ENCODE measurements at regions not wholly inside any gene's neighbourhood (a gene's known extent, or its start where the extent isn't known, plus 50 kb on each side); places are given as distances from the start of the nearest gene placed in this dataset.

DNA sequence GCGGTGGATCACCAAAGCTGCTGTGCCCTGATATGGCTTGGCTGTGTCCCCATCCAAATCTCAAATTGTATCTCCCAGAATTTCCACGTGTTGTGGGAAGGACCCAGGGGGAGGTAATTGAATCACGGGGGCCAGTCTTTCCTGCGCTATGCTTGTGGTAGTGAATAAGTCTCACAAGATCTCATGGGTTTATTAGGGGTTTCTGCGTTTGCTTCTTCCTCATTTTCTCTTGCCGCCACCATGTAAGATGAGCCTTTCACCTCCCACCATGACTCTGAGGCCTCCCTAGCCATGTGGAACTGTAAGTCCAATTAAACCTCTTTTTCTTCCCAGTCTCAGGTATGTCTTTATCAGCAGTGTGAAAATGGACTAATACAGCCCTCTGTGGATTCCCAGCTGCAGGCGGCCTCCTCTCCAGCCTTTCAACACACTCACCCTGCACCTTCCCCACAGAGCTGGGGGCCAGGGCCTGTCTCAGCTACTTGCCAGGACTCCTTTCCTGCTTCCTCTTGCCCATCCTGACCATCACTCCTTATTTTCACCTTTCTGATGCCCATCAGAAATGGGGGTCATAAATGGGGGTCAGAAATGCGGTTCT, 57.2 kb upstream of the TOMM7 start:
- Histone ChIP-seq H4K8ac (ENCODE audit: low read depth, low read length) (no peak overlapping the region), H3K27me3 (ENCODE audit: control insufficient read depth in 3 of 3, insufficient read depth in 3 of 3, low read depth in 1 of 3, low read length in 3 of 3) (no peaks in the 10 kb centered on the region), H2BK12ac (ENCODE audit: low read length) (no peak overlapping the region), H3K27ac (replicated peaks; ENCODE audit: low read length) (no peak overlapping the region), H3K4me3 (ENCODE audit: low read length in 2 of 2) (no peak overlapping the region), H2BK120ac (ENCODE audit: low read depth, low read length) (no peak overlapping the region), H3K9ac (ENCODE audit: low read depth, low read length, poor library complexity) (no peak overlapping the region), H3K79me1 (ENCODE audit: low read depth, low read length) (no peaks in the 10 kb centered on the region), H3K4me2 (ENCODE audit: insufficient read depth, low read length, poor library complexity, severe bottlenecking) (no peak overlapping the region), H3K36me3 (replicated peaks in 1 of 2; ENCODE audit: control insufficient read depth in 2 of 2, insufficient read depth in 2 of 2, low read length in 2 of 2) (no peaks in the 10 kb centered on the region), H3K14ac (ENCODE audit: low read length) (no peak overlapping the region), H2BK15ac (ENCODE audit: low read length) (no peak overlapping the region), H2BK5ac (ENCODE audit: low read length) (no peak overlapping the region), H3K18ac (ENCODE audit: low read length) (no peak overlapping the region), H2AFZ (ENCODE audit: low read length) (no peak overlapping the region), H3K23ac (ENCODE audit: low read depth, low read length, poor library complexity) (no peak overlapping the region), H3K4me1 (ENCODE audit: control insufficient read depth in 2 of 2, insufficient read depth in 1 of 2, low read depth in 1 of 2, low read length in 2 of 2) (peaks cover 0 to 5% of the 10 kb centered on the region in 2 donors), H4K91ac (ENCODE audit: low read depth, low read length, poor library complexity) (no peak overlapping the region), H3K4ac (ENCODE audit: low read length) (no peak overlapping the region), H3K9me3 (replicated peaks in 1 of 2; ENCODE audit: control insufficient read depth in 2 of 2, insufficient read depth in 1 of 2, low read depth in 1 of 2, low read length in 2 of 2) (no peaks in the 10 kb centered on the region), H2AK5ac (ENCODE audit: low read depth, low read length) (no peak overlapping the region)
- WGBS, 2 donors (ENCODE audit: extremely low coverage in 2 of 2, insufficient read length in 2 of 2, insufficient replicate concordance in 1 of 2) = no CpG with 5 or more reads among the region's 8 CpGs
- no peak for DNase-seq (ENCODE audit: low spot score)

- WGBS, 2 donors (ENCODE audit: extremely low coverage in 2 of 2, insufficient read length in 2 of 2, insufficient replicate concordance in 1 of 2) = no CpG with 5 or more reads among the region's 4 CpGs
- Histone ChIP-seq H3K79me1 (ENCODE audit: low read depth, low read length) (no peaks in the 10 kb centered on the region), H3K18ac (ENCODE audit: low read length) (no peak overlapping the region), H3K27me3 (ENCODE audit: control insufficient read depth in 3 of 3, insufficient read depth in 3 of 3, low read depth in 1 of 3, low read length in 3 of 3) (no peaks in the 10 kb centered on the region), H2AK5ac (ENCODE audit: low read depth, low read length) (no peak overlapping the region), H2BK15ac (ENCODE audit: low read length) (no peak overlapping the region), H3K9ac (ENCODE audit: low read depth, low read length, poor library complexity) (no peak overlapping the region), H3K4ac (ENCODE audit: low read length) (no peak overlapping the region), H2BK12ac (ENCODE audit: low read length) (no peak overlapping the region), H4K8ac (ENCODE audit: low read depth, low read length) (no peak overlapping the region), H2BK120ac (ENCODE audit: low read depth, low read length) (no peak overlapping the region), H3K14ac (ENCODE audit: low read length) (no peak overlapping the region), H3K27ac (replicated peaks; ENCODE audit: low read length) (no peak overlapping the region), H3K36me3 (replicated peaks in 1 of 2; ENCODE audit: control insufficient read depth in 2 of 2, insufficient read depth in 2 of 2, low read length in 2 of 2) (no peaks in the 10 kb centered on the region), H3K4me1 (ENCODE audit: control insufficient read depth in 2 of 2, insufficient read depth in 1 of 2, low read depth in 1 of 2, low read length in 2 of 2) (peaks cover 0 to 5% of the 10 kb centered on the region in 2 donors), H3K23ac (ENCODE audit: low read depth, low read length, poor library complexity) (no peak overlapping the region), H4K91ac (ENCODE audit: low read depth, low read length, poor library complexity) (no peak overlapping the region), H3K9me3 (replicated peaks in 1 of 2; ENCODE audit: control insufficient read depth in 2 of 2, insufficient read depth in 1 of 2, low read depth in 1 of 2, low read length in 2 of 2) (no peaks in the 10 kb centered on the region), H3K4me3 (ENCODE audit: low read length in 2 of 2) (no peak overlapping the region), H2BK5ac (ENCODE audit: low read length) (no peak overlapping the region), H2AFZ (ENCODE audit: low read length) (no peak overlapping the region), H3K4me2 (ENCODE audit: insufficient read depth, low read length, poor library complexity, severe bottlenecking) (no peak overlapping the region)
- no peak for DNase-seq (ENCODE audit: low spot score)
Measured at GRCh38 chr7:22879280-22879679, 56.6 kb upstream of the TOMM7 start.

DNA sequence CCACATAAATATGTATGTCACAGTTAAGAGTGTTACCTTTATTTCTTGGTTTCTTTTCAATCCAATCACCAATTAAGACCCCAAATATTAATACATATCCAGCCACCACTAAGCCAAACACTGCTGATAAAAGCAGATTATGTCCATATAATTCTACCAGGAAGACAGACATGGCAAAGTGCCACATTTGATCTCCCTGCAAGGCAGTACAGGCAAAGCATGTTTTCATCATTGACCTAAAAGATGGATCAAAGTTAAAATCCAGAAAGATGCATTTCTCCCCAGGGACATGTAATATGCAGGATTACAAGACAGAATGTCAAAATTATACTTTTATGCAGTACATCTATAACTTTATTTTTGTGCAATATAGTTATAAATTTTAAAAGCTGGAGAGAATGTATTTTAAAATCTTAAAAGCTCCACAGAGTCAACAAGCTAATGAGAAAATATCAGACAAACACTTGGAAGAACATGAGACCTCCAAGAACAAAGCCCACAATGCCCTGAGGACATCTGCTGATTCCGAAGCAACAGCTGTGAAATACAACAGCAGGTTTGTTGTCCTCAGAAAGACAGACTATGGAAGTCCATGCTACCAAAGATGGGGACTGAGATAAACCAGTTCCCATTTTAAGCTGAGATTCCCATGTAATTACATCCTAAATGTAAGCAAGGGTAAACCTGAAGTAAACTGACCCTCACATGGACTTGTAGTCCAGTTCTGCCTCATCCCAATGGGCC, 54.5 kb upstream of the TOMM7 start:
- Histone ChIP-seq H3K79me1 (ENCODE audit: low read depth, low read length) (no peaks in the 10 kb centered on the region), H2AFZ (ENCODE audit: low read length) (no peak overlapping the region), H3K14ac (ENCODE audit: low read length) (no peak overlapping the region), H3K36me3 (replicated peaks in 1 of 2; ENCODE audit: control insufficient read depth in 2 of 2, insufficient read depth in 2 of 2, low read length in 2 of 2) (no peaks in the 10 kb centered on the region), H2BK5ac (ENCODE audit: low read length) (no peak overlapping the region), H3K4me3 (ENCODE audit: low read length in 2 of 2) (no peak overlapping the region), H4K91ac (ENCODE audit: low read depth, low read length, poor library complexity) (no peak overlapping the region), H3K27me3 (ENCODE audit: control insufficient read depth in 3 of 3, insufficient read depth in 3 of 3, low read depth in 1 of 3, low read length in 3 of 3) (no peaks in the 10 kb centered on the region), H3K4ac (ENCODE audit: low read length) (no peak overlapping the region), H2BK12ac (ENCODE audit: low read length) (no peak overlapping the region), H3K4me1 (ENCODE audit: control insufficient read depth in 2 of 2, insufficient read depth in 1 of 2, low read depth in 1 of 2, low read length in 2 of 2) (peaks cover 0 to 5% of the 10 kb centered on the region in 2 donors), H3K9ac (ENCODE audit: low read depth, low read length, poor library complexity) (no peak overlapping the region), H3K18ac (ENCODE audit: low read length) (no peak overlapping the region), H2AK5ac (ENCODE audit: low read depth, low read length) (no peak overlapping the region), H3K27ac (replicated peaks; ENCODE audit: low read length) (no peak overlapping the region), H3K9me3 (replicated peaks in 1 of 2; ENCODE audit: control insufficient read depth in 2 of 2, insufficient read depth in 1 of 2, low read depth in 1 of 2, low read length in 2 of 2) (no peaks in the 10 kb centered on the region), H2BK15ac (ENCODE audit: low read length) (no peak overlapping the region), H4K8ac (ENCODE audit: low read depth, low read length) (no peak overlapping the region), H3K4me2 (ENCODE audit: insufficient read depth, low read length, poor library complexity, severe bottlenecking) (no peak overlapping the region), H3K23ac (ENCODE audit: low read depth, low read length, poor library complexity) (no peak overlapping the region), H2BK120ac (ENCODE audit: low read depth, low read length) (no peak overlapping the region)
- no CpG with 5 or more reads among the region's 1 CpG for WGBS, 2 donors (ENCODE audit: extremely low coverage in 2 of 2, insufficient read length in 2 of 2, insufficient replicate concordance in 1 of 2)
- DNase-seq (ENCODE audit: low spot score) = no peak

- H3K18ac ChIP-seq (ENCODE audit: low read length) = no peak overlapping the region
- no peak overlapping the region for H3K14ac ChIP-seq (ENCODE audit: low read length)
- H3K9me3 ChIP-seq (replicated peaks in 1 of 2; ENCODE audit: control insufficient read depth in 2 of 2, insufficient read depth in 1 of 2, low read depth in 1 of 2, low read length in 2 of 2) = no peaks in the 10 kb centered on the region
- H4K91ac ChIP-seq (ENCODE audit: low read depth, low read length, poor library complexity) = no peak overlapping the region
- H2BK120ac ChIP-seq (ENCODE audit: low read depth, low read length) = no peak overlapping the region
- H3K79me1 ChIP-seq (ENCODE audit: low read depth, low read length) = no peaks in the 10 kb centered on the region
- H3K27me3 ChIP-seq (ENCODE audit: control insufficient read depth in 3 of 3, insufficient read depth in 3 of 3, low read depth in 1 of 3, low read length in 3 of 3) = peaks cover 0 to 2% (median 0%) of the 10 kb centered on the region in 3 experiments
- no peak overlapping the region for H3K4me2 ChIP-seq (ENCODE audit: insufficient read depth, low read length, poor library complexity, severe bottlenecking)
- H3K9ac ChIP-seq (ENCODE audit: low read depth, low read length, poor library complexity) = no peak overlapping the region
- no peak overlapping the region for H3K27ac ChIP-seq (replicated peaks; ENCODE audit: low read length)
- H3K36me3 ChIP-seq (replicated peaks in 1 of 2; ENCODE audit: control insufficient read depth in 2 of 2, insufficient read depth in 2 of 2, low read length in 2 of 2) = no peaks in the 10 kb centered on the region
- DNase-seq (ENCODE audit: low spot score) = no peak
- no peak overlapping the region for H3K4ac ChIP-seq (ENCODE audit: low read length)
- H2AFZ ChIP-seq (ENCODE audit: low read length) = no peak overlapping the region
- no peak overlapping the region for H3K23ac ChIP-seq (ENCODE audit: low read depth, low read length, poor library complexity)
- H2BK5ac ChIP-seq (ENCODE audit: low read length) = no peak overlapping the region
- no peak overlapping the region for H3K4me3 ChIP-seq (ENCODE audit: low read length in 2 of 2)
- H4K8ac ChIP-seq (ENCODE audit: low read depth, low read length) = no peak overlapping the region
- no peak overlapping the region for H2BK12ac ChIP-seq (ENCODE audit: low read length)
- H2BK15ac ChIP-seq (ENCODE audit: low read length) = no peak overlapping the region
- no CpG with 5 or more reads among the region's 8 CpGs for WGBS, 2 donors (ENCODE audit: extremely low coverage in 2 of 2, insufficient read length in 2 of 2, insufficient replicate concordance in 1 of 2)
- peaks cover 0 to 5% of the 10 kb centered on the region in 2 donors for H3K4me1 ChIP-seq (ENCODE audit: control insufficient read depth in 2 of 2, insufficient read depth in 1 of 2, low read depth in 1 of 2, low read length in 2 of 2)
- no peak overlapping the region for H2AK5ac ChIP-seq (ENCODE audit: low read depth, low read length)
Measured at GRCh38 chr7:22875470-22875869, 52.8 kb upstream of the TOMM7 start.

All from neuronal stem cell (in vitro differentiated cells).